ENCODE measurements at regions not wholly inside any gene's neighbourhood (a gene's known extent, or its start where the extent isn't known, plus 50 kb on each side); places are given as distances from the start of the nearest gene placed in this dataset.

GRCh38 chr3:157871248-157871647 is 235.0 kb downstream of the SHOX2 start:
- TF ChIP-seq, protein P1, sequence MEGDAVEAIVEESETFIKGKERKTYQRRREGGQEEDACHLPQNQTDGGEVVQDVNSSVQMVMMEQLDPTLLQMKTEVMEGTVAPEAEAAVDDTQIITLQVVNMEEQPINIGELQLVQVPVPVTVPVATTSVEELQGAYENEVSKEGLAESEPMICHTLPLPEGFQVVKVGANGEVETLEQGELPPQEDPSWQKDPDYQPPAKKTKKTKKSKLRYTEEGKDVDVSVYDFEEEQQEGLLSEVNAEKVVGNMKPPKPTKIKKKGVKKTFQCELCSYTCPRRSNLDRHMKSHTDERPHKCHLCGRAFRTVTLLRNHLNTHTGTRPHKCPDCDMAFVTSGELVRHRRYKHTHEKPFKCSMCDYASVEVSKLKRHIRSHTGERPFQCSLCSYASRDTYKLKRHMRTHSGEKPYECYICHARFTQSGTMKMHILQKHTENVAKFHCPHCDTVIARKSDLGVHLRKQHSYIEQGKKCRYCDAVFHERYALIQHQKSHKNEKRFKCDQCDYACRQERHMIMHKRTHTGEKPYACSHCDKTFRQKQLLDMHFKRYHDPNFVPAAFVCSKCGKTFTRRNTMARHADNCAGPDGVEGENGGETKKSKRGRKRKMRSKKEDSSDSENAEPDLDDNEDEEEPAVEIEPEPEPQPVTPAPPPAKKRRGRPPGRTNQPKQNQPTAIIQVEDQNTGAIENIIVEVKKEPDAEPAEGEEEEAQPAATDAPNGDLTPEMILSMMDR (IDR thresholded peaks at IDR 0.05; ENCODE audit: low read length), result no peak
- no peak for TF ChIP-seq EZH2 (IDR thresholded peaks at IDR 0.05; ENCODE audit: borderline replicate concordance, low read length)
